ENCODE measurements at regions not wholly inside any gene's neighbourhood (a gene's known extent, or its start where the extent isn't known, plus 50 kb on each side); places are given as distances from the start of the nearest gene placed in this dataset.
"Not testable (repeated sequence)": the region's sequence is repeated elsewhere in the genome, so short reads cannot be mapped to it uniquely, and the experiment has no call there.

- no peak for DNase-seq
These were observed 286.5 kb downstream of the NSUN3 start for GRCh38 chr3:94349310-94349878.

- DNase-seq: no peak
These were observed 293.7 kb downstream of the NSUN3 start for GRCh38 chr3:94356581-94356980.

DNA sequence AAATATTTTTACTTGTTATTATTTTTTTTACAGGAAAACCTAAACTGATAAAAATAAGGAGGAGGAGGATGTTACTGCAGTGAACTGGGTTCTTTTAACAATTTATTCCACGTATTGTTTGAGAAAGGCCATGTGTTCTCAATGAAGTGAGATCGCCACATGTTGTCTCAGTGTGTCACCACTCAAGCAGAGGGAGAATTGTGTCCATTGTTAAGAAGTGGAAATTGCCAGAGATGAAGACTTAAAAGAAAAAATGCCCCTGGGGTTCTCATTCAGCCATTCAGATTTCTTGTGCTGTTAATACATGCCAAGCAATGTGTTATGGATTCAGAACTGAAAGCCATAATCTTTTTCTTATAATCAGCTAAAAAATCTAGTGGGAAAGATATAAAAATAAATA lies 297.1 kb downstream of the NSUN3 start:
- no peak for DNase-seq

GRCh38 chr3:94360987-94361386 lies 298.1 kb downstream of the NSUN3 start:
- no peak for DNase-seq

- no peak for DNase-seq
These were observed 299.5 kb downstream of the NSUN3 start for GRCh38 chr3:94362393-94362792.

- DNase-seq: no peak
These were observed 302.1 kb downstream of the NSUN3 start for GRCh38 chr3:94365006-94365405.

DNA sequence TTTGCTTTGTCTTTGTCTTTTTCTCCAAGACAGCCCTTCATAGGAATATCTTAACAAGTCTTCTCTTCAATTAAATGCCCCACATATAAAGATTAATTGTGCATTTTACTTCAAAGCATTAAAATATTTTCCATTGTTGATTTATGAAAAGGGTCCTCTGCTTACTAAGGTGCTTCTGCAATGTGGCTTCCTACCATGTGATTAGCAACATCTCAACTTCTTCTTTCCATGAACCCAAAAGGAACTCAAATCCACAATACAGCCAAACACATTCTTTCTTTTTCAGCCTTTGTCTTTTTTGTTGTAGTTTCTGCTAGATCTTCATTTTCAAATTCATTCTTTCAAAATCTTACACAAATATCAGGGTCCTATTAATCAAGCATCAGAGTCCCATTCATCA lies 309.2 kb downstream of the NSUN3 start:
- DNase-seq: no peak

GRCh38 chr3:94373456-94373855 lies 310.6 kb downstream of the NSUN3 start:
- no peak for DNase-seq

- no peak for DNase-seq
These were observed 311.7 kb downstream of the NSUN3 start for GRCh38 chr3:94374439-94375161.

DNA sequence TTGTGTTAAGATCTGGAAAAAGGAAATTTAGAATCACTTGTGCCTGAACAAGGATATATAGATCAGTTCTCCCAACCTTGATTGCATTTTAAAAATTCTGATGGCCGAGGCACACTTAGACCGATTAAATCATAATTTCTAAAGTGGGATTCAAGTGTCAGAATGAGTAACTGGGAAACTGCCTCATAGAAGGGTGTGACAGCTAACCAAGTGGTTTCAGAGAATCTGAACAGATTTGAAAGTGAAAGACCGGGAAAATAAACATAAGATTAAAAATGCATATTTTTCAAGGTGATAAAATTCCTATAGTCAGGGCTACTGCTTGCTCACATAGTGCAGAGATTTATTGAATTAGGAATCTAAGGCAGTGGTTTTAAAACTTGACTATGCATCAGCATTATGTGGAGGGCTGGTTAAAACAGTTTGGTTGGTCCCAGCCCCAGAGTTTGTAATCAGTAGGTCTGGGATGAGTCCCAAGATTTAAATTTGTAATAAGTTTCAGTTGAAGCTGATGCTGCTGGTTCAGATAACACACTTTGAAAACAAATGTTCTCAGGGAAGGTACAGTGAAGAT lies 314.3 kb downstream of the NSUN3 start:
- DNase-seq: not testable (repeated sequence)

DNA sequence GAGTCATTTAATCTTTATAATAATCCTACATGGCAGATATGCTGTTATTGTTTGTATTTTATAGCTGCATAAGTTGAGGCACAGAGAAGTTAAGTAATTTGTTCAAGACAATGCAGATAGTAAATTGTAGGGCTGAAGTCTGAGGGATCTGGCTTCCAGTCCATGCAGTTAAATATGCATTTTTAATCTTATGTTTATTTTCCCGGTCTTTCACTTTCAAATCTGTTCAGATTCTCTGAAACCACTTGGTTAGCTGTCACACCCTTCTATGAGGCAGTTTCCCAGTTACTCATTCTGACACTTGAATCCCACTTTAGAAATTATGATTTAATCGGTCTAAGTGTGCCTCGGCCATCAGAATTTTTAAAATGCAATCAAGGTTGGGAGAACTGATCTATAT lies 315.0 kb downstream of the NSUN3 start:
- not testable (repeated sequence) for DNase-seq

DNA sequence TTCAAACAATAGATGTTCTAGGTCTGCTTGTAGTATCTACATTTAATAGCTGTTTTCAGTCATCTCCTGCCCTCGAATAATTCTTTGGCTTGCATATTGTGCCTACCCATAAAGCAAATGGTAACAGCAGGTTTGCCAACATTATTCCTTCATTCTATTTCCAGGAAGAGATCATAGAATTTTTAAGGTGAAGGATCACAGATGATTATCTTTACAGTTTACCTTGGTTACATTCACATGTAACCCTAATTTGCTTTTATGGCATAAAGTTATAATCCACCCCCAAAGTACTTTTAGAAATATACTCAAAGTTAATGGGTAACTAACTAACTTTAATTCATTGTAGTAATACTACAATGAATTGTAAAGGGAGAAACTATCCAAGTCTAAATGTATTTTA lies 315.5 kb downstream of the NSUN3 start:
- DNase-seq: no peak

GRCh38 chr3:94379264-94379663 lies 316.4 kb downstream of the NSUN3 start:
- DNase-seq: no peak

DNA sequence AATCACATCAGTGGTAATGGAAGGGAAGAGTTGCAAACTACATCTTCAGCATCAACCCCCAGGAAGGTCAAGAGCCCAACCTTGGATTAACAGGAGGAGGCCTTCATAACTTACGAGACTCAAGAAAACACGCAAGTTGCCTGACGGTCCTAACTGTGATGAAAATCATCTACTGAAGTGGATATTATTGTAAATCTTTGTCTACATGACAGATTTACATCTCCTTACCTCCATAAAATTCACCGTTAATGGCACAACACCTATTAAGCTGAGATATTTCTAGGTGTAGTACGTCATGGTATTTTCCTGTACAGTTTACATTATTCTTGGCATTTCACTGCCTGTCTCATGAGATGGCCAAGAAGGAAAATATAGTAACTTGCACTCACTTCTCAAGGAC lies 332.0 kb downstream of the NSUN3 start:
- DNase-seq: no peak

DNA sequence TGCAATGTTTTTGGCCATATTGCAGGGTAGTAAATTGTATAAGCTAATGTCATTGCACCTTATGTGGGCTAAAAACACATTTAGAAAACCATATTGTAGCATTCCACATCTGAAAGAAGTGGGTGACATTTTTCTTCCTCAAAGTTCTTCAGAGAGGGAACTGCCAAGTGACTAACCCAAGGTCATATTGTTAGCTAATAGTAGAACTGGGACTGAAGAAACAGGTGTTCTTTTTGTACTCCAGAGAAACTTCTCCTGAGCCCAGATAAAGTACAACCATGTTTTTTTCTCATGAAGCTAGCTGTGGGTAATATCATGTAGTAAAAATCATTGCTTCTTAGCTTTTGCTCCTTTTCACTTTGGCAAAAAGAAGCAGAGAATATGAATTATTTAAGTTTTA lies 333.0 kb downstream of the NSUN3 start:
- no peak for DNase-seq

- DNase-seq: no peak
These were observed 335.2 kb downstream of the NSUN3 start for GRCh38 chr3:94398036-94398435.

DNA sequence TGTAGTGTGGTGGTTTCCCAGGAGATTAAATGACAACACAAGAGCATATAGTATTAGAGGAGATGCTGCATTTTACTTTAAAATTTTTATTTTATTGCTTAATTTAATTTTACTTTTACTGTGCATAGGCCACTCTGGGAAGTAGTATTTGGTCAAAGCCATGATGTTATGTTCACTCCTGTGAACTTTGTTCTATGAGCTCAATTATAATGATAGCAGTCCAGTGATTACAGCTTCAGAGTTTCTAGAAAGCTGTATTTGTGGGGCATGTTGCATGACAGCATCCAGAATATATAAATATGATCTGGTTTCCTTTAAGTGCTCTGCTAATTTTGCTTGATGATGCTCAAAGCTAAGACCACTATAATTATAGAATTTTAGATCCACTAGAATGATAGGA lies 338.6 kb downstream of the NSUN3 start:
- DNase-seq: no peak

DNA sequence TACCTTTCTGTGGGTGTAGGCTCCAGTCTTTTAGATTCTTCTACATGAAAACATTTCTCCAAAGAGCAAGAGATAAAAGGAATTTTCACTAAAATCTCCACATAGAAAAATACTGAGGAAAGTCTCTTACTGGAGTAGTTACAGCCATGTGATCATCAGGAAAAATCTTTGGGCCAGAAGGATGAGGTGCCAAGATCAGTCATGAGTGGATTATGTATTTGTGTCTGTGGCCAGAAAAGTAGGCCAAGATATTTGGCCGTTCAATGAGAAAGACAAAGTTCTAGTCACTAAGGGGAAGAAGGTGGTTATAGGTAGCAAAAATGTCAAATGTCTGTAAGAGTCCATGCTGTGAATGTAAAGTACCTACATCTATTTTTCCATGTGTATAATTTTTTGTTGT lies 339.3 kb downstream of the NSUN3 start:
- DNase-seq: no peak

GRCh38 chr3:94405258-94406035 lies 342.6 kb downstream of the NSUN3 start:
- no peak for DNase-seq

DNA sequence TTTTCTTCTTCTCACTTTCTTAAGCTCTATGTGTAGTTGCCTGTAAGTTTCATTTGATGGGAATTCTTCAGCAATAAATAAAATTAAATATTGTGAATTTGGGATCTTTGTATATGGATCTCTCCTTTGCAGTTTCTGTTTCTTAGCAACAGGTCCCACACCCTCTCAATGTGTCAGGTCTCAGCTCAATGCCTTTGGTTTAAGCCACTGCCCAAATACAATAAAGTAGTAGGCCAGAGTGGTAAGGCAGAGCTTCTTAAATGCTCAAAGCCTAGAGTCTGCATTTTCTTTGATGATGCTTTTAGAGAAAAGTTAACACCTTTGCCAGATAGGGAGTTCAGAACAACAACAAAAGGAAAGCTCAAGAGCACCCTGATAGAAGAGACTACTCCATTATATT lies 343.7 kb downstream of the NSUN3 start:
- DNase-seq: no peak

DNA sequence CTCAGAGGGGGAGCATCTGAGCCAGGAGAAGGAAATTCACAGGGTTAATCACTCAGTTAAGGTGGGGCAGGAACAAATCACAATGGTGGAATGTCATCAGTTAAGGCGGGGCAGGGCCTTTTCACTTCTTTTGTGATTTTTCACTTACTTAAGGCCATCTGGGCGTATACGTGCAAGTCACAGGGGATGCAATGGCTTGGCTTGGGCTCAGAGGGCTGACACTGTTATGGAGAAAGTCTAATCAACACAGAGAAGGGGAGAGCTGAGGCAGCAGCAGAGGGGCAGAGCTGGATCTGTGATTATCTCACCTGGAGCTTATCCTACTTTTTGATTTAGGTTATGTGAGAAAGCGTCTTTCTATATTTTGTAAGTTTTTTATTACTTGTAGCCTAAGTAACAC lies 350.1 kb downstream of the NSUN3 start:
- not testable (repeated sequence) for DNase-seq

DNA sequence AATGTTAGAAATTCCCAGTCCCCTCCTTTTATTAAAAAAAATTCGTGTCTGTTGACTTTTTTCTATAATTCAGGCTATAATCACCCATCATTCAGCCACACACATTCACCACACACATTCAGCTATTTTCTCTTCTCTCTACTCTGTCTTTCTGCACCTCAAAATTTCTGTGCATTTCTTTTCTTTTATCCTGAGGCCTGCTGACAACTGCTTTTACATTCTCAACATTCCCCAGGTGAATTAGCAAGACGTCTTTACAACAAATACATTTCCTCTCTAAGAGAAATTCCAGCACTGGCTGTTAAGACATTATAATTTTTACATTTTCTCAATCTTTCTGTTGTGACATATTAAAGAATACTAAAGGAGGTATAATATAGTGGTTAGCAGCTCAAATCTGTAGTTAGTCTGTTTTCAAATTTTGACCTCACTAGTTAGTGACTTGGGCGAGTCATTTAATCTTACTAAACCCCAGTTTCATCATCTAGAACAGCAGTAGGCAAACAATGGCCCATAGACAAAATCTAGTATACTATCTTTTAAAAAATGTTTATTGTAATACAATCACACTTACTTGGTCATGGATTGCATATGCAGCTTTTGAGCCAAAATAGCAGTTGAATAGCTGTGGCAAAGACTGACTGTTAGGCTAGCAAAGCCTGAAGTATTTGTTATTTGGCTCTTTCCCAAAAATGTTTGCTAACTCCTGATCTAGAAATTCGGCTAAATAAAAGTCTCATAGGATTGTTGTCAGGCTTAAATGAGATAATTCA lies 350.7 kb downstream of the NSUN3 start:
- DNase-seq: no peak

DNA sequence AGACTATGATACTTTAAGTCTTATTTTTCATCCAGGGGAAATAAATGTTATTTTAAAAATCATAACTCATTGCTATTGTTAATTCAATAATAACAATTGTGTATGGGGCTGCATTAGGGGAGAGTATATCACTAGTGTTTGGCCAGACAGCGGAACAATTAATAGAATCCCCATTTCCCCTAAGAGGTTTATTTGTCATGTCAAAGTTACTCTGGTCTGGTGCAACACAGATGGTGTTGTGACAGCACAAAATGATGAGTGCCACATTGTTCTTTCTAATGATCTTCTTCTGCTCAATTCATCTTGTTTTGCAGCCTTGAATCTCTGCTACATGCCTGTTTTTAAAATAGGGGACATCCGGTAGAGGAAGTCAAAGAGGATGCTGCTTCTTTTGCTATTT lies 351.6 kb downstream of the NSUN3 start:
- no peak for DNase-seq

All from activated CD4-positive, alpha-beta T cell treated with anti-CD3 and anti-CD28 coated beads for 1 hour (primary cell).